ENCODE measurements at regions not wholly inside any gene's neighbourhood (a gene's known extent, or its start where the extent isn't known, plus 50 kb on each side); places are given as distances from the start of the nearest gene placed in this dataset.

DNA sequence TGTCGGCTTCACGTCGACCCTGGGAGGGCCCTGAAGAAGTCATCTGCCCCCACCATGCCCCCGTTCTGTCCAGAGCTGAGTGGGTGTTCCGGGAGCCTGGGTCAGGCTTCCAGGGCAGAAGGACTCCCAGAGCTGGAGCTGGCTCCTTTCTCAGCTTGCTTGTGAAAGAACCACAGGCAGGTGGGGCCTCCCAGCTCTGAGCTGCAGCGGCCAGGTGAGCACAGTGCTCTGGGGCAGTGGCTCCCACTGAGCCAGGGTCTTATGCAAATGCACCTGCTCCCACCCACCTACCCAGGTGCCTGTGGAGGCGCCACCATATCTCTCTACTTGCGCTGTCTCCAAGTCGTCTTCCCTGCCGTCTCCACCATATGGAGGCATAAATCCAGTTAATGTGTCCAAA lies 140.0 kb upstream of the RPL38 start:
- Mint-ChIP-seq H3K9me3 (no peaks in the 10 kb centered on the region), H3K4me1 (ENCODE audit: low read depth) (no peaks in the 10 kb centered on the region), H3K27me3 (ENCODE audit: insufficient read depth) (peaks cover 5% of the 10 kb centered on the region), H3K27ac (no peak overlapping the region), H3K4me3 (no peak overlapping the region), H3K36me3 (ENCODE audit: low read depth) (no peaks in the 10 kb centered on the region)
- DNase-seq (ENCODE audit: low spot score): no peak
- intact Hi-C loops (cut with micrococcal nuclease): no loop called here

DNA sequence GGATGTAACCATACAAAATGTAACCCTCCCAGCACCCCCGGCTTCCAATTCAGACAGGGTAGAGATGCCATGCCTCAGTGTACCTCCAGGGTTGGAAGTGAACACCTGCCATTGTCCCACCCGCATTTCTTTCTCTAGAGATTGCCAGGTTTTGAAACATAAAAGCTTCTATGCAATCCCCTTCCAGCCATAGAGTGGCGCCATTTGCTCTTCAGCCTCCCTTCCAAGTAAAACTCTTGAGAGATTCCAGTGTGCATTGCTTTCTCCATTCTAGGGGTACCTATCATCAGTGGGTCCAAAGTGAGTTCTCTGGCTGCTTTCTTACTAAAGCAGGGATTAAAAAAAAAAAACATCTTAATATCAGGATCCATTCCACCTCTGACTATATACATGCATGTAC lies 133.1 kb upstream of the RPL38 start:
- H3K4me1 Mint-ChIP-seq (ENCODE audit: low read depth): no peaks in the 10 kb centered on the region
- no peaks in the 10 kb centered on the region for H3K36me3 Mint-ChIP-seq (ENCODE audit: low read depth)
- no peaks in the 10 kb centered on the region for H3K9me3 Mint-ChIP-seq

DNA sequence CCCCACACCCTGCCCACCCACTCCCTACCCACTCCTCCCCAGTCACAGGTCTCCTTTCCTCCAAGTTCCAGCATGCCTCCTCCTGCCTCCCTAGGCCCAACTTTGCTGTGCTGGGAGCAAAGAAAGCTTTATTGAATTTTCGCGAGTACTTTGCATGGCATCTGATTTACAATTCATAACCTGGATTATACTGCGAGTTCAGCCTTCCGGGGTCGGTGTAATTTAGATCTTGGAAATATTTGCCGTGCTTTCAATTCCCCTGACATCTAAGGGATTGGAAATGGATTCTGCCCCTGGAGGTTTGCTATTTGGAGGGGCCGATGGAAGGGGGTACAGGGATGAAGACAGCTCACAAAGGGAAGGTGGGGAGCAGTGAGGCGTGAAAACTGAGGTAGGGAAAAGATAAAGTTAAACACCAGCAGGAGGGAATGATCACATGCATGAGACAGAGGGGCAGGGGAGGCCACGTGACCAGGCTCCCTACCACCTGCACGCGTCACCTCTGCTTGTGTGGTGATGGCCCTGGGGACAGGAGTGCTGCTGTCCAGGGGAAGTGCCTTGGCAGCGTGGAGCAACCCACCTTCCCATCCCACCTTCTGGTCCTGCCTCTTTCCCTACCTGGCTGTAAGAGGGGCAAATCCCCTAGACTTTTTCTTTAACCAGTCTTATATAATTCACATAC lies 132.3 kb upstream of the RPL38 start:
- Mint-ChIP-seq H3K4me3 (no peak overlapping the region), H3K27me3 (ENCODE audit: insufficient read depth) (no peaks in the 10 kb centered on the region), H3K27ac (no peak overlapping the region), H3K9me3 (no peaks in the 10 kb centered on the region), H3K4me1 (ENCODE audit: low read depth) (no peaks in the 10 kb centered on the region), H3K36me3 (ENCODE audit: low read depth) (no peaks in the 10 kb centered on the region)
- DNase-seq (ENCODE audit: low spot score): no peak
- intact Hi-C loops (cut with micrococcal nuclease): no loop called here

More for the DNA sequence above, 133.1 kb upstream of the RPL38 start:
- no peak for DNase-seq (ENCODE audit: low spot score)
- Mint-ChIP-seq H3K27ac (no peak overlapping the region), H3K27me3 (ENCODE audit: insufficient read depth) (no peaks in the 10 kb centered on the region), H3K4me3 (no peak overlapping the region)
- intact Hi-C loops (cut with micrococcal nuclease): no loop called here

DNA sequence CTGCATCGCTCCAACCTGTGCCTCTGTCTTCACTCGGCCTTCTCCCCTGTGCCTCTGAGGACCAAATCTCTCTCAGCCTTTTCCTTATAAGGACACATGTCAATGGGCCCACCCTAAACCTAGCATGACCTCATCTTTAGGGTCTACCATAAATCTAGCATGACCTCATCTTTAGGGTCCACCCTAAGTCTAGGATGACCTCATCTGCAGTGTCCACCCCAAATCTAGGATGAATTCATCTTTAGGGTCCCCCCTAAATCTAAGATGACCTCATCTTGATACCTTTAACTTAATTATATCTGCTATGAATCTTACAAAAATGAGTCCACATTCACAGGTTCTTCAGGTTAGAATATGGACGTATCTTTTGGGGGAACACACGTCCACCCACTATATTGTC lies 131.1 kb upstream of the RPL38 start:
- Mint-ChIP-seq H3K27ac (no peak overlapping the region), H3K27me3 (ENCODE audit: insufficient read depth) (no peaks in the 10 kb centered on the region), H3K36me3 (ENCODE audit: low read depth) (no peaks in the 10 kb centered on the region), H3K4me3 (no peak overlapping the region), H3K9me3 (no peaks in the 10 kb centered on the region), H3K4me1 (ENCODE audit: low read depth) (no peaks in the 10 kb centered on the region)
- no peak for DNase-seq (ENCODE audit: low spot score)
- intact Hi-C loops (cut with micrococcal nuclease): no loop called here

DNA sequence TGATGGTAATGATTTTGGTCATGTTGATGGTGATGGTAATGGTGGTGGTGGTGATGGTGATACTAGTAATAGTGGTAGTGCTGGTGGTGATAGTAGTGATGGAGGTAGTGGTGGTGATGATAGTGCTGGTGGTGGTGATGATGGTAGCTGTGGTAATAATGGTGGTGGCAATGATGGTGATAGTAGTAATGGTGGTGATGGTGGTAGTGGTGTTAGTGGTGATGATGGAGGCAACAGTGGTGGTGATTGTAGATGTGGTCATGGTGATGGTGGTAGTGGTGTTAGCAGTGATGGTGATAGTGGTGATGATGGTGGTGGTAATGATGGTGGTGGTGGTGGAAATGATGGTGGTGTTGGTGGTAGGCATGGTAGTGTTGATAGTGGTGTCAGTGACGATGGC lies 127.0 kb upstream of the RPL38 start:
- Mint-ChIP-seq H3K9me3 (no peaks in the 10 kb centered on the region), H3K36me3 (ENCODE audit: low read depth) (no peaks in the 10 kb centered on the region), H3K27ac (no peak overlapping the region), H3K4me1 (ENCODE audit: low read depth) (no peaks in the 10 kb centered on the region), H3K27me3 (ENCODE audit: insufficient read depth) (peaks cover 2% of the 10 kb centered on the region), H3K4me3 (no peak overlapping the region)
- intact Hi-C loops (cut with micrococcal nuclease): no loop called here
- DNase-seq (ENCODE audit: low spot score): no peak

DNA sequence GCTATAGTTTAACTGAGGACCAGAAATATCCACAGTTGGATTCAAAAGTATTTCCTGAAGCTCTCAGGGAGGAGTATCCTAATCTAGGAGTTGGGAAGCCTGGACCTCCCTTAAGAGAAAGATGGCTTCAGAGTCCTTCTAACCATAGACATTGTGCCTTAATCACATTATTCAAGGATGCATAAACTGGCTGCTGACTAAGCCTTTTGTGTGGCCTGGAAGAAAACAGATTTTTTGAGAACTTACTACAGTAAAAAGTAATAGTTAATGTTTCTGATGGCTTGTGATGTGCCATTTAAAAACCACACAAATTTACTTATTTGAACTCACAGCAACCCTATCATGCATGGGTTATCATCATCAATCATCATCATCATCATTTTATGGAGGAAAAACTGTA lies 126.2 kb upstream of the RPL38 start:
- Mint-ChIP-seq H3K4me1 (ENCODE audit: low read depth) (no peaks in the 10 kb centered on the region), H3K4me3 (no peak overlapping the region), H3K36me3 (ENCODE audit: low read depth) (no peaks in the 10 kb centered on the region), H3K27me3 (ENCODE audit: insufficient read depth) (peaks cover 2% of the 10 kb centered on the region), H3K27ac (no peak overlapping the region), H3K9me3 (no peaks in the 10 kb centered on the region)
- DNase-seq (ENCODE audit: low spot score): no peak
- intact Hi-C loops (cut with micrococcal nuclease): no loop called here

DNA sequence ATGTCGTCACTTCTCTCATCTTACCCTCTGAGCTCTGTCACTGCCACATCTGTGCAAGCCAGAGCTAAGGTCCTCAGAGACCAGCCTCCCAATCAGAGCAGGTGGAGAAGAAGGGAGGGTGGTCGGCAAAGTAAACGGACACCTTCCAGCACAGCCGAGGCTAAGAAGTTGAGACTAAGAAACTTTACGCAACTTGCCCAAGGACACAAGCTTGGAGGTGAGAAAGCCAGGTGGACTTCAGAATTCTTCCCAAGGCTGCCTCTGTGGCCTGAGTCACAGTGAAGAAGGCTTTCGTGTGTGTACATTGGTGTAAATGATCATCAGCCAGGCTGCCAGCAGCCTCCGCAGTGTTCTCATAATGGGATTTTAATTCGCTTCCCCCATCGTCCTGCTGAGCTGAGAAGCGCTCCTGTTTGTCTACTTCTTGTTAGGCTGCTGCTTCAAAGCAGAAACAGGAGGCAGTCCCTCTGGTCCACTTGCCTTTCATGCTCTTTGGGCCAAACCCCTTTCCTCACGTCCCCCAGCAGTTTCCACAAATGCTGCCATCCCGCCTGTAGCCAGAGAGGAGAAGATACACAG lies 125.0 kb upstream of the RPL38 start:
- DNase-seq (ENCODE audit: low spot score): no peak
- H3K4me1 Mint-ChIP-seq (ENCODE audit: low read depth): no peaks in the 10 kb centered on the region
- intact Hi-C loops (cut with micrococcal nuclease): no loop called here
- H3K4me3 Mint-ChIP-seq: no peak overlapping the region
- peaks cover 2% of the 10 kb centered on the region for H3K27me3 Mint-ChIP-seq (ENCODE audit: insufficient read depth)
- no peaks in the 10 kb centered on the region for H3K9me3 Mint-ChIP-seq
- no peak overlapping the region for H3K27ac Mint-ChIP-seq
- H3K36me3 Mint-ChIP-seq (ENCODE audit: low read depth): no peaks in the 10 kb centered on the region

DNA sequence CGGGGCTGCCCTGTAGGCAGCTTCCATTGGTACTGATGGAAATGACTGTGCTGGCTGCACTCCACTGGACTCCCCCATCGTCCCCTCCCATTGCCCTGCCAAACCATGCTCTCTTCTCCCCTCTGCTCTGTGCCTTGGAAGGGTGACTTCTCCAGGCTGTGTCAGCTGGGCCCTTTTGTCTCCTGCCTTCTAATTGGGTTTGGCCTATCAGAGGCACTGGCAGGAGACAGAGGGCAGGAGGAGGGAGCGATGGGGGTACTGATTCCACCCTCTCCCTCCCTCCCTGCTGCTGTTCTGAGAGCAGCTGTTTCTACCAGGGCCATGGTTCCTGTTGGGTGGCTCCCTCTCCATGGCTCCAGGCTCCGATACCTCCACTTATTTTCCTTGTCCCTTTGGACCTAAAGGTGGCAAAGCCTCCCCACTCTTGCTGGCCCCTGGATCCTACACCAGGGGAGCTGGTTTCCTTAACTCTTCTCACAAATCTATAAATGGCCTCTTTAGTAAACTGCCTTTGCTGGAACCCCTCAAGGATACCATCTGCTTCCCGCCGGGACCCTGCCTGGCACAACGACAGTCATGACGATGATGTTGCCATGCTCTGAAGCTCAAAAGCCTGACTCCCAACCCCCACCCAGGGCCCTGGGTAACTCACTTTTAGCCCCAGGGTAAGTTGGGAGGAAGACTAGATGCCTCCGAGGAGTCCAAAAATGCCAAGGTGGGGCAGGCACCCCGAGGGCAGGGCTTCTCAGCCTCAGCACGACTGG lies 123.8 kb upstream of the RPL38 start:
- Mint-ChIP-seq H3K4me1 (ENCODE audit: low read depth) (no peaks in the 10 kb centered on the region), H3K36me3 (ENCODE audit: low read depth) (no peaks in the 10 kb centered on the region), H3K27ac (no peak overlapping the region), H3K9me3 (no peaks in the 10 kb centered on the region), H3K27me3 (ENCODE audit: insufficient read depth) (peaks cover 2% of the 10 kb centered on the region), H3K4me3 (no peak overlapping the region)
- intact Hi-C loops (cut with micrococcal nuclease): no loop called here
- no peak for DNase-seq (ENCODE audit: low spot score)

DNA sequence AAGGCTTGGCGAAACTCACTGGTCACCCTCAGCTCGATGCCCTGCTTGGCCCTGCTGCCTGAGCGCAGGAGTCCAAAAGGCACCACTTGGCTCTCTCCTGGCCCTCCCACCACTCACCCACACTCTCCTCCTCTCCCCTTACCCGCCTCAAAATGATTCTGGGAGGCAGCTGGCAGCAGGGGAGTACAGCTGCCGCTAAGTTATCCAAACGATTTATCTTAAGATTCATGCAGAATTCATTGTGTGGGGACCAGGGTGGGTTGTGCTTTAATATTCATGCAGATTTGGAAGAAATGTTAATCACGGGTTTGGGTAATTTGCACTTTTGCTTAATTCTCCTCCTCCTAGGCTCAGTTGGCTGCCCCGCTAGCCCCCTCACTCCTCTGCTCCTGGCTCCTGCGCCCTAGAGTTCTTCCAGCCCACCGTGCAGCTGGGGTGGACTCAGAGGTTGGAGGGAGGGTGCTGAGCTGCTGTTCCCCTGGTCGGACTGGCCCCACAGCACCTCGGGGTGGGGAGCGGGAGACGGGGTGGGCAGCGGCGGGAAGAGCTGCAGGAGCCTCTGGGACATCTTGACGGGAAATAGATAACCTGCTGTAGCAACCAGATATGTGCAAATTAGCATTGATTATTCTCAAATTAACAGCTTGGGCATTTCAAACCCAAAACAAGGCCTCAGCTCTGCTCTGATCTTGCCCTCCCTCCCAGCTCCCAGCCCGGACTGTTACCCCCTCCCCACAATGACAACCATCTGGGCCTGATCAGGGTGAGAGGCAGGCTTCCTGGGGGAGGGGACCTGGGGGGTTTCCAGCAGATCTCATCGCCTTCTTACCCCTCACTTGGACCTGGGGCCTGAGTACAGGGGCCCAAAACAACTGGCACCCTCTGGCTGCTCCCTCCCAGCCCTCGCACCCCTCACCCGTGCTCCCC lies 122.6 kb upstream of the RPL38 start:
- no peak for DNase-seq (ENCODE audit: low spot score)
- intact Hi-C loops (cut with micrococcal nuclease): no loop called here
- no peaks in the 10 kb centered on the region for H3K4me1 Mint-ChIP-seq (ENCODE audit: low read depth)
- peaks cover 2% of the 10 kb centered on the region for H3K27me3 Mint-ChIP-seq (ENCODE audit: insufficient read depth)
- no peaks in the 10 kb centered on the region for H3K36me3 Mint-ChIP-seq (ENCODE audit: low read depth)
- H3K9me3 Mint-ChIP-seq: peaks cover 5% of the 10 kb centered on the region
- no peak overlapping the region for H3K27ac Mint-ChIP-seq
- H3K4me3 Mint-ChIP-seq: no peak overlapping the region

DNA sequence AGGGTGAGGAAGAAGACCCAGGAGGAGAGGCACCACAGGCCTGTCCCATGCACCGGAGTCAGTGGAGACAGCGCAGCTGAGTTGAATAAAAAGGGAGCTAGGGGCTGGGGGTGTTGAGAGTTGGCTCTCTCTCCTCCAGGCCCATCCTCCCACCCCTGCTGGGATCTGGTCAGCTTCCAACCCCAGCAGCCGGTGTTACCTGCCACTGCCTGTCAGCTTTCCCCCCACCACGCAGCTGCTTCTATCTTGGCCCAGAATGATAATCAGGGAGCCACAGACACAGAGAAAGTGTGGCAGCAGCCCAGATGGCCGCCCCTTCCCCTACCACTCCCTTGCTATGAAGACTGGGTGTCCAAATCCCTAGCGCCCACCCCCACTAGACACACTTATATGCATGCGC lies 120.6 kb upstream of the RPL38 start:
- peaks cover 5% of the 10 kb centered on the region for H3K9me3 Mint-ChIP-seq
- no peak overlapping the region for H3K27ac Mint-ChIP-seq
- H3K4me1 Mint-ChIP-seq (ENCODE audit: low read depth): no peaks in the 10 kb centered on the region
- no peak for DNase-seq (ENCODE audit: low spot score)
- H3K27me3 Mint-ChIP-seq (ENCODE audit: insufficient read depth): peaks cover 2% of the 10 kb centered on the region
- intact Hi-C loops (cut with micrococcal nuclease): no loop called here
- H3K4me3 Mint-ChIP-seq: no peak overlapping the region
- H3K36me3 Mint-ChIP-seq (ENCODE audit: low read depth): no peaks in the 10 kb centered on the region

DNA sequence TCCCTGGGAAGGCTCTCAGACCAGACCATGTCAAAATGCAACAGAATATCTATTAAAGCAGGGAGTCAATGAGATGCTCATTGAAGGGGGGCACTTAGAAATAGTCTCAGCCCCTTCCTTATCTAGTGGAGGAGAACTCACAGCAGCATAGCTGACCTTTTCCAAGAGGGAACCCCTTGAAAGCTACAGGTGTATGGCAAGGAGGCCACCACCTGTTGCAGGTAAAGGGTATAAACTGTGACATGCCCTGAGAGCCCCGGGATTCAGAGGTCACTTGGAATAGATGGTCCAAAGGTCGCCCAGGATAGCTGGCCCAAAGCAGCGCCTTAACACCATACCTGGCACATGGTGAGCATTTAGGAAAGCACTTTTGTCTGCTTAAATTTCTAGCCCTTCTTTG lies 120.2 kb upstream of the RPL38 start:
- Mint-ChIP-seq H3K36me3 (ENCODE audit: low read depth) (no peaks in the 10 kb centered on the region), H3K4me3 (no peak overlapping the region), H3K9me3 (peaks cover 5% of the 10 kb centered on the region), H3K4me1 (ENCODE audit: low read depth) (no peaks in the 10 kb centered on the region), H3K27me3 (ENCODE audit: insufficient read depth) (peaks cover 2% of the 10 kb centered on the region), H3K27ac (no peak overlapping the region)
- no peak for DNase-seq (ENCODE audit: low spot score)
- intact Hi-C loops (cut with micrococcal nuclease): no loop called here

DNA sequence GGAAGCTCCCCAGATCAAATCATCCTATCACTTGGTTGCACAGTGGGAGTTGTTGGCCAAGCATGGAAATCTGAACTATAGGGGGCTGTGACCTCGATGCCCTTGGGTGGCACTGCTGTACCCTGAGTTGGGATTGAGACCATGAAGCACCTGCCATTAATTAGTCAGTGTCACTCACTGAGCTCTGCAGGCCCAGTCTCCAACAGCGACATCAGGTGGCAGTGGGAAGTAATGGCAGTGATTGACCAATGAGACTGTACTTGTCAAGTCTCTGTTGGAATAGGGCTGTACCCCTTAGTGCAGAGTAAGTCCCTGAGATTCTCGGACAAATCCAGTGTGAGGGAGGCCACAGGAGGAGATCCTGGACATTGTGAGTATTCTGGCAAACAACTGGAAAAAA lies 118.0 kb upstream of the RPL38 start:
- Mint-ChIP-seq H3K4me3 (no peak overlapping the region), H3K27me3 (ENCODE audit: insufficient read depth) (peaks cover 2% of the 10 kb centered on the region), H3K36me3 (ENCODE audit: low read depth) (no peaks in the 10 kb centered on the region), H3K9me3 (peaks cover 5% of the 10 kb centered on the region), H3K4me1 (ENCODE audit: low read depth) (no peaks in the 10 kb centered on the region), H3K27ac (no peak overlapping the region)
- intact Hi-C loops (cut with micrococcal nuclease): no loop called here
- DNase-seq (ENCODE audit: low spot score): no peak
